HepG2 (cell line): ENCODE measurements at regions not wholly inside any gene's neighbourhood (a gene's known extent, or its start where the extent isn't known, plus 50 kb on each side); places are given as distances from the start of the nearest gene placed in this dataset.

ENCODE experiments used
- ATF7-NPFF ChIP-seq: sonication (generic); formaldehyde crosslinking; IDR thresholded peaks from 2 replicates; pipeline ENCODE4 v1.8.1; 2023; ENCODE audit warnings: mild to moderate bottlenecking, low read depth, missing genetic modification reagents, moderate library complexity
- POLR2A ChIP-seq, 2 experiments: IDR thresholded peaks; 2 replicates each; pipeline ENCODE4 v1.6.1; 2011; ENCODE audit warnings: low read depth in 2 of 2, low read length in 2 of 2, mild to moderate bottlenecking in 1 of 2, moderate library complexity in 1 of 2; ENCODE audit not compliant: insufficient read depth in 1 of 2
- RFX5 ChIP-seq: IDR thresholded peaks from 2 replicates; pipeline ENCODE4 v1.6.1; 2011; ENCODE audit warnings: low read depth, low read length, improper control_type of control experiment

DNA sequence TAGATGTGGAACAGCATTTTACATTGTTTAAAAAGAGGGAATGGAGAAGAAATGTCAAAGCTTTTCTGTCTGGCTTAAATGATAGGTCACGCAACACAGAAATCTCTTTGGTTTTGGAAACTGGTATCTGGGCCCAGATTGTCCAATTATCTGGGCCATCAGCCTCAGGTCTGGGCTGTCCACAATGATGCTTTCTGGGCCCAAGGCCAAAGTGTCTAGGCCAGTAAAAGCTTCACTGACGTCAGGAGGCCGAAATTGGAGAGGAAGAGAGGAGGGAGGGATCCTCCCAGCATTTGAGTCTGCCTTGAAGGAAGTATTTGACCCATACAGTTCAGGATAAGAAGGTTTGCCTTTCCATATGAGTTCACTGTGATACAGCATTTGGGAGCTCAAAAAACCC is 60.7 kb upstream of the ALDH1A3 start:
- no peak for TF ChIP-seq ATF7-NPFF (CRISPR knock-in tag)
- TF ChIP-seq POLR2A (IDR thresholded peaks at IDR 0.05; ENCODE audit: insufficient read depth in 1 of 2, low read depth in 2 of 2, low read length in 2 of 2), result no peak
- TF ChIP-seq RFX5, result no peak
